MM.1S (cell line): ENCODE measurements at regions not wholly inside any gene's neighbourhood (a gene's known extent, or its start where the extent isn't known, plus 50 kb on each side); places are given as distances from the start of the nearest gene placed in this dataset.
A peak's percentile ranks its signal among the peaks of the same experiment; 100 is the strongest.

ENCODE experiments used
- DNase-seq: peaks from one replicate; pipeline ENCODE4 v3.0.0-alpha.2; 2015
- H2AFZ ChIP-seq: fragments of 300-600 bp; sonication (generic); 2 replicates; pipeline ENCODE4 v1.6.0; 2016; ENCODE audit warnings: antibody characterized with exemption, low read length
- H3F3A ChIP-seq: fragments of 300-600 bp; sonication (generic); 2 replicates; pipeline ENCODE4 v1.6.1; 2016; ENCODE audit warnings: mild to moderate bottlenecking, antibody characterized with exemption, low read length, moderate library complexity, mixed read lengths; ENCODE audit not compliant: insufficient read depth
- H3K27ac ChIP-seq: fragments of 300-600 bp; sonication (generic); 2 replicates; pipeline ENCODE4 v1.5.1; 2016; ENCODE audit warnings: mild to moderate bottlenecking, low read length
- H3K27me3 ChIP-seq: fragments of 300-600 bp; sonication (generic); replicated peaks from 2 replicates; pipeline ENCODE4 v1.6.0; 2016; ENCODE audit warnings: low read length; ENCODE audit not compliant: insufficient read depth
- H3K36me3 ChIP-seq: fragments of 300-600 bp; sonication (generic); replicated peaks from 2 replicates; pipeline ENCODE4 v1.6.1; 2016; ENCODE audit warnings: mild to moderate bottlenecking, low read length, mixed read lengths; ENCODE audit not compliant: insufficient read depth
- H3K4me1 ChIP-seq: fragments of 300-600 bp; sonication (generic); 2 replicates; pipeline ENCODE4 v1.6.1; 2016; ENCODE audit warnings: low read length, mixed read lengths
- H3K4me2 ChIP-seq: fragments of 300-600 bp; sonication (generic); 2 replicates; pipeline ENCODE4 v1.6.0; 2016; ENCODE audit warnings: low read depth, low read length
- H3K4me3 ChIP-seq: fragments of 300-600 bp; sonication (generic); 2 replicates; pipeline ENCODE4 v1.5.1; 2016; ENCODE audit warnings: low read length, mixed read lengths
- H3K79me2 ChIP-seq: fragments of 300-600 bp; sonication (generic); 2 replicates; pipeline ENCODE4 v1.6.1; 2016; ENCODE audit warnings: mixed run types, low read length, mixed read lengths
- H3K9ac ChIP-seq: fragments of 300-600 bp; sonication (generic); 2 replicates; pipeline ENCODE4 v1.6.1; 2016; ENCODE audit warnings: low read length, mixed read lengths
- H3K9me2 ChIP-seq: fragments of 300-600 bp; sonication (generic); replicated peaks from 2 replicates; pipeline ENCODE4 v1.6.1; 2016; ENCODE audit warnings: mild to moderate bottlenecking, low read length, mixed read lengths; ENCODE audit not compliant: insufficient read depth
- H3K9me3 ChIP-seq: fragments of 300-600 bp; sonication (generic); replicated peaks from 2 replicates; pipeline ENCODE4 v1.6.1; 2016; ENCODE audit warnings: mild to moderate bottlenecking, low read length, mixed read lengths; ENCODE audit not compliant: insufficient read depth
- H4K20me1 ChIP-seq: fragments of 300-600 bp; sonication (generic); 2 replicates; pipeline ENCODE4 v1.6.1; 2016; ENCODE audit warnings: mild to moderate bottlenecking, low read length, moderate library complexity, mixed read lengths; ENCODE audit not compliant: insufficient read depth
- EZH2 ChIP-seq: fragments of 300-600 bp; sonication (generic); optimal IDR thresholded peaks from 2 replicates; pipeline ENCODE3; 2017; ENCODE audit warnings: low read depth, mild to moderate bottlenecking, antibody characterized with exemption, low read length, mixed read lengths
- EZH2phosphoT487 ChIP-seq: fragments of 300-600 bp; sonication (generic); IDR thresholded peaks from 2 replicates; pipeline ENCODE4 v1.6.1; 2018; ENCODE audit warnings: antibody characterized with exemption, low read length
- TF ChIP-seq, protein P1 (sequence below): fragments of 300-600 bp; sonication (generic); IDR thresholded peaks from 2 replicates; pipeline ENCODE4 v1.5.1; 2016; ENCODE audit warnings: antibody characterized with exemption, low read length, mixed read lengths

DNA sequence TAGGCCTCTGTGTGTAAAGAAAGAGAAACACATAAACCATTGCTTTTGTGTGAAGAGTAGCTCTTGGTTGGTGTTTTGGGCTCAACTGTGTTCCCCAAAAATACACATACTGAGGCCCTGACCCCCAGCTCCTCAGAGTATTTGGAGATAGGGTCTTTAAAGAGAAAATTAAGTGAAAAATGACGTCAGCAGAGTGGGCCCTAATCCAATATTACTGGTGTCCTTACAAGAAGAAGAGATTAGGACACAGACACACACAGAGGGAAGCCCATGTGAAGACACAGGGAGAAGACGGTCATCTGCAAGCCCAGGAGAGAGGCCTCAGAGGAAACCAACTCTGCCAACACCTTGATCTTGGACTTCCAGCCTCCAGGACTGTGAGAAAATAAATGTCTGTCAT is 76.9 kb upstream of the PGBD5 start:
- no peaks in the 10 kb centered on the region for H3K36me3 ChIP-seq
- DNase-seq, result no peak
- no peaks in the 10 kb centered on the region for H4K20me1 ChIP-seq
- no peak overlapping the region for H3K4me3 ChIP-seq
- H3K9me3 ChIP-seq, result no peaks in the 10 kb centered on the region
- TF ChIP-seq, protein P1, sequence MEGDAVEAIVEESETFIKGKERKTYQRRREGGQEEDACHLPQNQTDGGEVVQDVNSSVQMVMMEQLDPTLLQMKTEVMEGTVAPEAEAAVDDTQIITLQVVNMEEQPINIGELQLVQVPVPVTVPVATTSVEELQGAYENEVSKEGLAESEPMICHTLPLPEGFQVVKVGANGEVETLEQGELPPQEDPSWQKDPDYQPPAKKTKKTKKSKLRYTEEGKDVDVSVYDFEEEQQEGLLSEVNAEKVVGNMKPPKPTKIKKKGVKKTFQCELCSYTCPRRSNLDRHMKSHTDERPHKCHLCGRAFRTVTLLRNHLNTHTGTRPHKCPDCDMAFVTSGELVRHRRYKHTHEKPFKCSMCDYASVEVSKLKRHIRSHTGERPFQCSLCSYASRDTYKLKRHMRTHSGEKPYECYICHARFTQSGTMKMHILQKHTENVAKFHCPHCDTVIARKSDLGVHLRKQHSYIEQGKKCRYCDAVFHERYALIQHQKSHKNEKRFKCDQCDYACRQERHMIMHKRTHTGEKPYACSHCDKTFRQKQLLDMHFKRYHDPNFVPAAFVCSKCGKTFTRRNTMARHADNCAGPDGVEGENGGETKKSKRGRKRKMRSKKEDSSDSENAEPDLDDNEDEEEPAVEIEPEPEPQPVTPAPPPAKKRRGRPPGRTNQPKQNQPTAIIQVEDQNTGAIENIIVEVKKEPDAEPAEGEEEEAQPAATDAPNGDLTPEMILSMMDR, result no peak
- TF ChIP-seq EZH2phosphoT487, result no peak
- no peak for TF ChIP-seq EZH2
- no peaks in the 10 kb centered on the region for H3K27me3 ChIP-seq
- H3K9ac ChIP-seq, result no peak overlapping the region
- H3K27ac ChIP-seq, result no peak overlapping the region
- H3K4me2 ChIP-seq, result no peak overlapping the region
- peaks cover 10% of the 10 kb centered on the region; the same call in 1 of the 2 replicates for H3F3A ChIP-seq
- no peaks in the 10 kb centered on the region for H3K79me2 ChIP-seq
- H3K9me2 ChIP-seq, result no peaks in the 10 kb centered on the region
- H2AFZ ChIP-seq, result no peak overlapping the region
- H3K4me1 ChIP-seq, result peaks cover 19% of the 10 kb centered on the region

DNA sequence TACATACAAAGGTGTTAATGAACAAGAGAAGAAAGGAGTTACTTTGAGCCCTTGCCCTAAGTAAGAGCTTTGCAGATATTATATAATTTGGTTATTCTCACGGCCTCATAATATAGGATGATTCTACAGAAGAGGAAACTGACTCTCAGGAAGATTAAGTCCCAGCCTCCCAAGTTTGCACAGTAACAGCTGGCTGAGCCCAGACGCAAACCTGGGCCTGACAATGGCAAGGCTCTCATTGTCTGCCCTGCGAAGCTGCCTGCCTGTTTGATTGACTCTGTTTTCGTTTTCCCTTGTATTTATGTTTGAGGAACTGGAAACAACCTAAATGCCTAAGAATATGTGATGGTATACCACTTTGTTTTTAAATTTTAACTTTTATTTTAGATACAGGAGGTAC is 76.2 kb upstream of the PGBD5 start:
- no peak overlapping the region for H3K9ac ChIP-seq
- no peaks in the 10 kb centered on the region for H3K79me2 ChIP-seq
- H2AFZ ChIP-seq, result no peak overlapping the region
- H3K27ac ChIP-seq, result peak overlapping the region; percentile 21; the same call in 1 of the 2 replicates
- no peaks in the 10 kb centered on the region for H3K36me3 ChIP-seq
- peaks cover 19% of the 10 kb centered on the region for H3K4me1 ChIP-seq
- no peaks in the 10 kb centered on the region for H4K20me1 ChIP-seq
- H3K9me3 ChIP-seq, result no peaks in the 10 kb centered on the region
- DNase-seq, result no peak
- no peaks in the 10 kb centered on the region for H3K27me3 ChIP-seq
- no peak for TF ChIP-seq EZH2
- TF ChIP-seq, protein P1, result no peak
- no peak for TF ChIP-seq EZH2phosphoT487
- peak overlapping the region; percentile 25; the same call in 1 of the 2 replicates for H3K4me2 ChIP-seq
- H3K9me2 ChIP-seq, result no peaks in the 10 kb centered on the region
- H3F3A ChIP-seq, result peaks cover 10% of the 10 kb centered on the region; the same call in 1 of the 2 replicates
- H3K4me3 ChIP-seq, result no peak overlapping the region

DNA sequence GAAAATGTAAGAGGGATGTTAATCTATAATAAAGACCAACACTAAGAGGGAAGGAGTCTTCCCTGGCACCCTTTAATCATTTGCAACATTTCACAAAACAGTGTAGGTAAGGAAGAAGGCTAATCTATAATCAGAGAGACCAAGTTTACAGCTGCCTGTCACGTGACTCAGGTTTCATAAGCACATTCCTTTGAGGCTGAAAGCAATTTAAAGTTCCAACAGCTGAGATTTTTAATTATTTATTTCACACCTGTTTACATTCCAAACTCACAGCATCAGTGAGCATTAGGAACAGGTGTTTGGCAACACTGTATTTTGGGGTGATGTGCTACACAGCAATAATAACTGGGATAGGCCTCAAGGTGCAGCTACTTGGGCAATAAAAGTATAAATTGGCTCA is 75.7 kb upstream of the PGBD5 start:
- no peak for TF ChIP-seq EZH2
- TF ChIP-seq, protein P1, result no peak
- TF ChIP-seq EZH2phosphoT487, result no peak
- H3K36me3 ChIP-seq, result no peaks in the 10 kb centered on the region

More for the DNA sequence above, 75.7 kb upstream of the PGBD5 start:
- no peaks in the 10 kb centered on the region for H3K9me3 ChIP-seq
- H3K9me2 ChIP-seq, result no peaks in the 10 kb centered on the region
- H3K27me3 ChIP-seq, result no peaks in the 10 kb centered on the region
- no peaks in the 10 kb centered on the region for H3K79me2 ChIP-seq
- DNase-seq, result peak; percentile 80
- H4K20me1 ChIP-seq, result no peaks in the 10 kb centered on the region
- no peak overlapping the region for H3K9ac ChIP-seq
- H3F3A ChIP-seq, result peaks cover 10% of the 10 kb centered on the region
- peaks cover 22% of the 10 kb centered on the region for H3K4me1 ChIP-seq
- no peak overlapping the region for H2AFZ ChIP-seq
- no peak overlapping the region for H3K4me3 ChIP-seq
- H3K4me2 ChIP-seq, result peak overlapping the region; percentile 25; the same call in 1 of the 2 replicates
- H3K27ac ChIP-seq, result peak overlapping the region; percentile 21; the same call in 1 of the 2 replicates
